GM12873 (cell line): ENCODE measurements at regions not wholly inside any gene's neighbourhood (a gene's known extent, or its start where the extent isn't known, plus 50 kb on each side); places are given as distances from the start of the nearest gene placed in this dataset.

Experiments used
- TF ChIP-seq, protein P1 (sequence below): IDR thresholded peaks from 2 replicates; pipeline ENCODE4 v1.5.1; 2012; ENCODE audit warnings: low read depth, mild to moderate bottlenecking, moderate library complexity, low read length, control low read depth; ENCODE audit not compliant: insufficient read depth; ENCODE audit errors: missing control alignments

DNA sequence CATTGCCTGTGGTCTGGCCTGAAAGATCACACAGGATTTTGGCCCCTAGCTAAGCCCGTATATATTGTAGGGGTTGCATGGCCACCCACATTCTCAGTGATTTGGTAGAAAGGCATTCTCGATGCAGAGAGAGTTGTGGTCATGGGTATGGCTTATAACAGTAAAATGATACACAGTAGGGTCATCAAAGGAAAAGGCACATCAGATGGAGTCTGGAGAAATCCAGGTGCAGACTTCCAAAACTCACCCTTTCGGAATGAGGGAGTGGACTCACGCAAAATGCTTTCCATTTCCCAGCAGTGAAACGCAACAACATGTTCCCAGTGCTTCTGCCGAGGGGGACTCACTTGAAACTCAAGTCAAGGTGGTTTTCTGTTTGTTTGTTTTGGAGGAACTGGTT lies 802.5 kb upstream of the SLITRK1 start:
- TF ChIP-seq, protein P1, sequence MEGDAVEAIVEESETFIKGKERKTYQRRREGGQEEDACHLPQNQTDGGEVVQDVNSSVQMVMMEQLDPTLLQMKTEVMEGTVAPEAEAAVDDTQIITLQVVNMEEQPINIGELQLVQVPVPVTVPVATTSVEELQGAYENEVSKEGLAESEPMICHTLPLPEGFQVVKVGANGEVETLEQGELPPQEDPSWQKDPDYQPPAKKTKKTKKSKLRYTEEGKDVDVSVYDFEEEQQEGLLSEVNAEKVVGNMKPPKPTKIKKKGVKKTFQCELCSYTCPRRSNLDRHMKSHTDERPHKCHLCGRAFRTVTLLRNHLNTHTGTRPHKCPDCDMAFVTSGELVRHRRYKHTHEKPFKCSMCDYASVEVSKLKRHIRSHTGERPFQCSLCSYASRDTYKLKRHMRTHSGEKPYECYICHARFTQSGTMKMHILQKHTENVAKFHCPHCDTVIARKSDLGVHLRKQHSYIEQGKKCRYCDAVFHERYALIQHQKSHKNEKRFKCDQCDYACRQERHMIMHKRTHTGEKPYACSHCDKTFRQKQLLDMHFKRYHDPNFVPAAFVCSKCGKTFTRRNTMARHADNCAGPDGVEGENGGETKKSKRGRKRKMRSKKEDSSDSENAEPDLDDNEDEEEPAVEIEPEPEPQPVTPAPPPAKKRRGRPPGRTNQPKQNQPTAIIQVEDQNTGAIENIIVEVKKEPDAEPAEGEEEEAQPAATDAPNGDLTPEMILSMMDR = no peak

DNA sequence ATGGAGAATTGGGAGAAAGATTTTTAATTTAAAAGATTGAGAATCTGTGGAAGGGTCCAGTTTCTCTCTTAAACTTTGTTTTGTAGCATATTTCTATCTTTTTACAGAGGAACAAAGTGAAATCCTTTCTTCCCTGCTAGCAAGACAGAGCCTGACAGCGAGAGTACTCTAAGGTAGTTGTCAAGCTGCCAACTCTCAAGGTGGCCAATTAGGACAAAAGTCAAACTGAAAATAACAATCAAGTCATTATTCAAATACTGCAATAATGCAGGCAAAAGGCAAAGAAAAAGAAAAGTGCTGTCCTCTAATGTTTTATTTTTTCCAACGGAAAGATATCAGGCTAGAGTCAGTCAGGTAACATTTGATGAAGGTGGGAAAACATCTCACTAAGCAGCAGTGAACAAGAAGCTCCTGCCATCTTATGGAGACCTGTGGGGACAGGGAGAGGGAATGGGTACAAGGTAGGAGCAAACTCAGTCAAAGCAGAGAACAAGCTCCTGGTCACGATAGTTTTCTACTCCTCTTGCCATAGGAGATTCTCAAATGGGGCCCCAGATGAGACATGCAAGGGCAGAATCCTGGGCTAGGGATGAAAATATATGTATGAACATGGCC lies 801.9 kb upstream of the SLITRK1 start:
- TF ChIP-seq, protein P1 = no peak

DNA sequence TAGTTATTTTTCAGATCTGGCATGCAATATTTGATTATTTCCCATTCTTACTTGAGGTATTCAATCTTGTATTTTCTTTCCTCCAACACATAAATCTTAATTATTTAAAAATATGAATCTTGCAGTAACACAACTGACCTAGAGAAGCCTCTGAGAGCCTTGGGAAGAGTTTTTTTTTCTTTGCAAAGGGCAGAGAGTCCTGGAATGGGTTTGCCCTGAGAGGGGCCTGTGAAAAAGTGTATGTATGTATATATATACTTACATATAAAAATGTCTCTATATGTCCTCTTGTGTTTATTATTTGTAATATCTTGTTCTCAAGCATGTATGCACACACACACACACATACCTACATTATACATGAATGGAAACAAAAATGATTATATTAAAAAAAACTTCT lies 801.2 kb upstream of the SLITRK1 start:
- TF ChIP-seq, protein P1 = no peak

DNA sequence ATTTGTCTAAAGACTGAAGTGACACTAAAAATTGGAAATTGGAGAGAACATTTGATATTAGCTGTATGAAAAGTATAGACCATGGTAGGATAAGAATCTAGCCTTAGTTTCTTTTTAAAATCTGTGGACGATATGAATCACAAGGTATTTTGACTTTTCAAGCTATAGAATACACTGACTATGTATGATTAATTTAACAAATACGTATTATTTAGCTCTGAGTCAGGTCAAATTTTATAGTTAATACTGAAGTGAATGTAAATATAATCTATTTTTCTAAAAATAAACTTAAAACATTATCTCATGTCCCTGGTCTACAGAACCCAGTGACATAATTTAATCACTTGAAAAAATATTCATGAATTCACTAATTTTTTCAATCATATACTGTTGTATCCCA lies 795.6 kb upstream of the SLITRK1 start:
- TF ChIP-seq, protein P1 = no peak

DNA sequence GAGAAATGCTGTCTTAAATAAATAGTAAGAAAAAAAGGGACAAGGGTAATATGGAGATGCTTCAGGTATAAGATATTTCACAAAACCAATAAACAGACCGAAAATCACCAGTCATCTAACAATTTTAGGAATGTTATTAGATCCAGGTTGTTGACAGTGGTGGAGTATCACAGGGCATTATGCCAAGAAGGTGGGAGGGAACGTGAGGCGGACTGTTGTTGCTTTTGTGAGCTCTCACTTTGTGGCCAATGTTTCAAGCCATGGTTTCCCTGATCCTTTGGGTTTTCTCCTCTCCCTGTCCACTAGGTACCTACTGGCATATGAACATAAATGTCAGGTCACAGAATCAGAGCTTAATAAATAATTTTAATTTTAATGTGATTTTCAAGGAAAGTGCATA lies 790.3 kb upstream of the SLITRK1 start:
- TF ChIP-seq, protein P1 = no peak

DNA sequence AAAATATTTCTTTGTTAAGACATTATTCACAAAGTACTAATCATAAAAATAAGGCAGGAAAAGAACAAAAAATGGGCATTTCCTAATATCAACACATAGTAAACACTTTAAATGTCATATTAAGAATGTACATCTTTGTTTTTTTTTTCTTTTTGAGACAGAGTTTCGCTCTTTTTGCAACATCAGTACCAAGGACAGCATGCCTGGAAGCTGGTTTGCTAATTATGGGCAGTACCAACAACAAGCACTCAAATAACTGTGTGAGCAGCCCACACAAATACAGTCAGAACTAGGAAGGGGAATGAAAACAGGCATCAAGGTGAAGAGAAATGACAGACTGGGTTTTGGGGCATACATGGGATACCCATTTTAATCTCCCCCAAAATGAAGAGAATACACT lies 788.0 kb upstream of the SLITRK1 start:
- TF ChIP-seq, protein P1 = no peak

DNA sequence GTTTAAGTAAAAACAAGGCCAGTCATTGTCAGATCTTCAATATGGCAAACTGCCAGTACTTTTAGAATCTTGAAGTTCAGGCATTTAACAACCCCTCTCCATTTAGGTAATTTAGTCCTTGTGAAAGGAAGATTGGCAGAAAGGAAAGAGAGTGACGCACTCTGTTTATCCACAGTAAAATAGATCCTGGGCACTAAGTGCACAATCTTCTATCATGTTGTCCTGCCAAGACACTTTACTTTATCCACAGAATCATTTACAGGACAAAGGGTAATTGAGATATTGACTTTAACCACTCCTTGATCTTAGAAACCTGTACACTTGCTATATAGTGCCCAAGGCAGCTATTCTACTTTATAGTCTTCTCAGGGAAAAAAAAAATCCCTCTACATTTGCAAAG lies 786.4 kb upstream of the SLITRK1 start:
- TF ChIP-seq, protein P1 = no peak
